DMS 273 treated with DMSO at 0.1 percent for 48 hours (cell line): ENCODE measurements at regions not wholly inside any gene's neighbourhood (a gene's known extent, or its start where the extent isn't known, plus 50 kb on each side); places are given as distances from the start of the nearest gene placed in this dataset.
"Not testable (repeated sequence)": the region's sequence is repeated elsewhere in the genome, so short reads cannot be mapped to it uniquely, and the experiment has no call there.

ENCODE experiments used
- DNase-seq: peaks from one replicate; lab custom pipeline; 2025; lab: John Stamatoyannopoulos, UW

DNA sequence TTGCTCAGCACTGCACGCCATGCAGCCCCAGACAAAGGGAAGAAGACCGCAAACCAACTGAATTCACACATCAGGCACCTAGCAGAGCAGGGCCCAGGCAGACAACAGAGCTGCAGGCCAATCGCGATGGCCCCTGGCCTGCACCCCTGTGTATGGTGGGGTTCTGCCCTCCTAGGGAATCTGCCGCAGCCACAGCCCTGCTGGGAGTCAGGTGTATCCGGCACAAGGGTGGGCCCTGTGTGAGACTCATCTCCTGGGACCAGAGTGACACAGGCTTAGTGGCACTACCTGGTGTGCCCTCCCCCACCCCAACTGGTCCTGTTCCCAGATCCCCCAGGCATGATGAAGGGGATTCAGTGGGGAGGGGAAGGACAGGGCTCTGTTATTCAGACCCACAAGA lies 122.8 kb downstream of the ATPSCKMT start:
- no peak for DNase-seq

DNA sequence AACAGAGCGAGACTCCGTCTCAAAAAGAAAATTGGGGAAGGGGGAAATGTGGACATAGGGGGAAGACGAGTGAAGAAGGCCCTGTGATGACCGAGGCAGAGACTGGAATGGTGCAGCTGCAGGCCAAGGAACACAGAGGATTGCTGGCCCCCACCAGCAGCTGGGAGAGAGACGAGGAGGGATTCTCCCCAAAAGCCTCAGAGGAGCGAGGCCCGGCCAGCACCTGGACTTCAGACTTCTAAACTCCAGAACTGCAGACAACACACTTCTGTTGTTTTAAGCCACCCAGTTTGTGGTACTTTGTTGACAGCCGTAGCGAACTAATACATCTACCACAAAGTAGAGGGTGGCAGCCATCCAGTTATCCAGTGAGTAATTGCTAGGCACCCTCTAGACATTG lies 124.6 kb downstream of the ATPSCKMT start:
- DNase-seq = no peak

DNA sequence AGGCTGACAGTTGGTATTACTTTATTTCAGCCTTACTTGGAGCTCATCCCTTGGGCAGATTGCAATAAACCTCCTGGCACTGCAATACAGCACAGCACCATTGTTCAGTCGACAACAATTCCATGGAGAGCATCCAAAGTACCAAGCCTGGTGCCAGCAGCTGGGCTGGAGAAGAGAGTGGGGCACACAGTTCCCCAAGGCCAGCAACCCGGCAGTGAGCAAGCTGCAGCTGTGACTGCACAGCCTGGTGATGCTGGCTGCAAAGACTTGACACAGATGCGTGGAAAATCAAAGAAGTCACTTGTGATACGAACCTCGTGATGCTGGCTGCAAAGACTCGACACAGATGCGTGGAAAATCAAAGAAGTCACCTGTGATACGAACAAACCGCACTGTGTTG lies 125.4 kb downstream of the ATPSCKMT start:
- no peak for DNase-seq

DNA sequence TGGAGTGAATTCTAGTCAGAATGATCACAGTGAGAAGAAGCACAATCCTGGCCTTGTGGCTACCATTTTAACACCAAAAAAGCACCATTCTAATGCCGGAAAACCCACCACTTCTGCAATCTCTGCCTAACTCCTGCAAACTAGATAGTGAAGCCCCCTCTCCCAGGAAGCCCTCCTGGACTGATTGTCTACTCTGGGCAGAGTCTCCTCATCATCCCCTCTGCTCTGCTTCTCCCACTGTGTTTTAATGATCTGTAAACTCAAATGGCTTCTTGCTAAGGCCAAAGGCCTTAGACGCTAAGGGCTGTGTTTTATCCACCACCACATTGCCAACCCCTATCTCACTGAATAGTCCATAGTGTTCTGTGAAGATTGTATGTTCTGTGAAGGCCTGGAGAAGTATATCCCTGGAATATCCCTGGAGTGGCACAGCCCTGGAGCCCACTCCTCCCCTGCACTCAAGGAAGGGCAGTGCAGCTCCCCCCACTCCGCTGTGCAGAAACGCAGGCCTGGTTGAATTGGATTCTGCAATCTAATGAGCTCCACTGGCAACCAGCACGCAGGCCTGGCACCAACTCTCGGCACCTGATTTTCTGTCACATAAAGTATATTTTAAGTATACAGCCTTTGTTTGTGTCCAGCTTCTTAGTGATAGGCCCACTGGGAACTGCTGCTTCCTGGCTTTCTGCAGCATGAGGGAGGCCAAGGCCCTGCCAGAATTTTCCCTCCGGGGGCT lies 126.3 kb downstream of the ATPSCKMT start:
- no peak for DNase-seq

DNA sequence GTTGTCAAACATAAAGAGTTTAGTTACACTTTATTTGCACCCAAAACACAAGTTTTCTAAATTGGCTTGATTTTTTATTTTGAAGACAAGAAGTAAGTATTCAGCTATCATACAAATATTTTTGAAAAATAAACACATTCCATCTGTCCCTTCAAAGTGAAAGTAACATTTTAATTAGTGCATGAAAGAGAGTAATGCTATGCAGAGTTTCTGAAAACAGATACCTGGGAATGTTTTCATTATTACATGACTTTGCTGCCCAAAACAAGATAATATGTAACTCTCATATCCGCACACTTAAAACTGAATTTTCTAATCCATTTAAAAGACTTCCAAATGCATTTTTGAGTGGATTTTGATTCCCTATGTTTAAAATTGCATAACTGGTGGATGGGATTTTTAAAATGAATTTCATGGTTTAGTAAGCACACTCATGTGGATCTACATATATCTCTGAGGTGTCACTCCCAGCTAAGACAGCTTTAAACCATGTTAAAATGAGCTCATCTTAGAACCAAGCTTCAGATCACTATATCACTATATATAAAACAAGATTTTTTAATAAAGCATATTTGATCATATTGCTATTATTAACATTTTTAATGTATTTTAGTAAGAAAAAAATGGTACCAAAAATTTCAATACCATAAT lies 127.5 kb downstream of the ATPSCKMT start:
- DNase-seq = no peak

DNA sequence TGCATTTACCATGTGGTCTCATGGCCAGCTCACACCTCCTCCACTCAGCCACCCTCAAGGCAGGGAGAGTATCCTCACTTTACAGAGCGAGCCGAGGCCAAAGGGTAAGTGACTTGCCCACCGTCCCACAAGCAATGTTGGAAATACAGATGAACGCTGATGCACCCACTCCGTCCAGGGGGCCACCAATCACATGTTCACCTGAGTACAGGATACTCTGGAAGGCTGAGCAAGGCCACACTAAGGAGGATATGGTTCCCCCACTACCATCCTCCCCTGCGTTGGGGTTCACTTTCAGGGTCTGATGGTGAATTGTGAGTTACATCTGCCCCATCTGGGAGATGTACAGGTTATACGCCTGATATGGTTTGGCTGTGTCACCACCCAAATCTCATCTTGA lies 128.8 kb downstream of the ATPSCKMT start:
- DNase-seq = no peak

DNA sequence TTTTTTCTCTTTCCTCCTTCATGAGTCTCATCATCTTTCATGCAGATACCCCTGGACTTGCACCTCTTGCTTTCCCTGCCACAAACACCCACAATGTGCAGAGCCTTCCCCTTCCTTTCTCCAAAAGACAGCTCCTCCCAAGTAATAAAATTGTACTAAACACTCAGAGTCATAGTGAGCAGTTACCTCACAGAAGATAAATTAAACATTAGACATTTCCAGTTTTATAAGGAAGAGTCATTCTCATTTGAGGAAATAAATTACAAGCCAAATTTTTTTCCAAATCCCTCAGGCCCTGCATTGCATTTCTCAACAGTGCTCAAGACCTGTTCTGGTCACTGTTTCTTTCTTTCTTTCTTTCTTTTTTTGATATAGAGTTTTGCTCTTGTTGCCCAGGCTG lies 131.5 kb downstream of the ATPSCKMT start:
- DNase-seq = no peak

DNA sequence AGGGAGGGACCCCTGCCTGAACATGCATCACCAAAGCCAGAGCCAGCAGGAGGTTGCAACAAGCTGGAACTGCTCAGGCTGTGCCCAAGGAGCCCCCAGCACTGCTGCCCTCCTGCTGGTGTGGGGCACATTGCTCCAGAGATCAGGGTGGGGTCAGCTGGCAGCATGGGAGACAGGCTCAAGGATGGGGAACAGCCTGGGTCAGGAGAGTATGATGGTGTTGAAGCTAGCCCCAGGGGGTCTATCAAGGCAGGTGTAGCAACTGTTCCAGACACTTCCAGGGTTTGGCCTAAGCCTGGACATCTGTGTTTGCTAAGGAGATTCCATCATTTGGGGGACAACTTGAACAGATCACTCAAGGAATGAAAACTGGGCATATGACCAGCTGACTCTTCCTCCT lies 133.1 kb downstream of the ATPSCKMT start:
- DNase-seq = no peak

DNA sequence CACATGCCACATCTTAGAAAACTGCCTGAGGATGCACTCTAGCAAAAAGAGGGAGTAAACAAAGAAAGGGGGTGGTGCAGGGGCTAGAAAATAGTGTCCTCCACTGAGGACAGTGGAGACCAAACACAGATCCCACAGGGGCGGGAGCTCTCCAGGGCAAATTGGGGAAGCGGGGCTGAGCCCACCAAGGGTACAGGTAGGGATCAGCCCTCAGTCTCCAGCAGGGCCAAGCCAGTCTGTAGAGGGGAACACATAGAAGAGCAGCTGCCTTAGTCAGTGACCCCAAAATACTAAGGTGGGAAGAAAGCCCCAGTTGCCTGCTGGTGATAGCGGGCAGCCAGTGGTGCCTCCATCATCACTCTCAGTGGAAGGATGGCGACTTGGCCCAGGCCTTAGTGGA lies 134.0 kb downstream of the ATPSCKMT start:
- DNase-seq = no peak

DNA sequence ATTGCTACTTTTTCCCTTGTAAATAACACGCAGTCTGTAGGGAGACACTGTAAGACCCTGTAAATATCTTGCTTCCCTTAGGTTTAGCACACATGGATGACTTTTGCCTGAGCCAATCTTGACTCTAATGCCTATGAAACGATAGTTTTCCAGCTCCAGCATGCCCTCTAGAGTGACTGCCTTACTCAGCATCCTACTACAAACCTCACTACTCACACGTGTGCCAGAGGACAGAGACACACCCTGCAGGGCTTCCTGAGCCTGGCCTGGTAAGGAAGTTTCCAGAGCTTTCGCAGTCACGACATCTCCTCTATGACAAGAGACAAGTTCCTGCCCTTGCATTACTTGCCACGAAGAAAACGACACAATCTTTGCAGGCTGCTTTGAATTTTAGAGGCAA lies 138.1 kb downstream of the ATPSCKMT start:
- DNase-seq = no peak

DNA sequence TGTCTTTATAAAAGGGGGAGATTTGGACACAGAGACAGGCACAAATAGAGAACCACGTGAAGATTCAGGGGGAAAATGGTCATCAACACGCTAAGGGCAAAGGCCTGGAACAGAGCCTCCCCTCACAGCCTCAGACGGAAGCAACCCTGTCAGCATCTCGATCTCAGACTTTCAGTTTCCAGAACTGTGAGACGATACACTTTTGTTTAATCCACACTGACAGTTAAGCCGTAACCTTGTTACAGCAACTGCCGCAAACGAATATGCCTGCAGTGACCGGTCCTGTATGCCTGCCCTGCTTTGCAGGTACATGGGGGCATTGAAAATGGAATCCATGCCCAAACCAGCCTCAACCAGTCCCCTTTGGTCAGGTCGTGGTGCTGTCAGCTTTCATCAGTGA lies 139.5 kb downstream of the ATPSCKMT start:
- DNase-seq = no peak

DNA sequence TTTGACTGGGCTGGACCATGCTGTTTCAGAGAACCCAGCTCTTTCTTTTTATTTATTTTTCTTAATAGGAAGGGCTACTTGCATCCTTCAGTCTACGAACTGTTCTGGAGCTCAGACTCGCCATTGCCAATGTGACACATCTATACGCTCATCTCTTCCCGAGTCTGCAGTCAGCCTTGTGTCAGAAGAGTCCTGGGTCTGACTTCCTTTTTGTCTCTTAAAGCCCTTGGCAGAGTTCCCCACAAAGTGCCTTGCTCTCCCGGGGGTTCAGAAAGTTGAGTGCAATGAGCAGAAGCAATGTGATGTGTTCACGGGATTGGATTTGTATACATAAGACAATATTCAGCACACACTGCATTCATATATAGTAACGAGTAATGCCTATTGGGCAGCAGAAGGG lies 140.4 kb downstream of the ATPSCKMT start:
- no peak for DNase-seq

DNA sequence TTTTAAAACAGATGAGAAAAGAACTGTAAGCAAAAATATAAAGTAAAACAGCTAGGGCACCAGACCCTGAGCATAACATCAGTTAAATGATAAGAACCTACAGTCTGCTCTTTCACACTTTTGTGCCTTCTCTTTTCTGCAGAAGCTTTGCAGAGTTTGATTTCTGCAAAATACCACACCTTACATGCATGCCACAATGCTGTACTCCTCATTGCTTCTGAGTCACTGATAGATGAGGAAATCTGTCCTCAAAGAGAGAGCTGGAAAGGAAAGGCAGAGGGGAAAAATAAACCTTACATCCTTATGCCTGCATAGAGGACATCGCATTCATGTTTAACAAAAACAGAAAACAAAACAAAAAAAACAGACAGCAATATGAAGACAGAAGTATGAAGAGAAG lies 142.9 kb downstream of the ATPSCKMT start:
- no peak for DNase-seq

DNA sequence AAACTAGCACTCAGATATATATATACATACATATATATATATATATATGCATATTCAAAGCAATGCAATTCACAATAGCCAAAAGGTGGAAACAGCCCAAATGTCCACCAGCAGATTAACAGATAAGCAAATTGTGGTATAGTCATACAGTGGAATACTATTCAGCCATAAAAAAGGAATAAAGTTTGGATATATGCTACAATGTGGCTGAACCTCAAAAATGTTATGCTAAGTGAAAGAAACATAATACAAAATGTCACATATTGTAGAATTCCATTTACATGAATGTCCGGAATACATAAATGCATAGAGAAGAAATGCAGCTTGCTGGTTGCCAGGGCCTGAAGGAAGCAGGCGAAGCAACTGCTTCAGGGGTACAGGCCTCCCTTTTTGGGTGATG lies 143.4 kb downstream of the ATPSCKMT start:
- DNase-seq = no peak

DNA sequence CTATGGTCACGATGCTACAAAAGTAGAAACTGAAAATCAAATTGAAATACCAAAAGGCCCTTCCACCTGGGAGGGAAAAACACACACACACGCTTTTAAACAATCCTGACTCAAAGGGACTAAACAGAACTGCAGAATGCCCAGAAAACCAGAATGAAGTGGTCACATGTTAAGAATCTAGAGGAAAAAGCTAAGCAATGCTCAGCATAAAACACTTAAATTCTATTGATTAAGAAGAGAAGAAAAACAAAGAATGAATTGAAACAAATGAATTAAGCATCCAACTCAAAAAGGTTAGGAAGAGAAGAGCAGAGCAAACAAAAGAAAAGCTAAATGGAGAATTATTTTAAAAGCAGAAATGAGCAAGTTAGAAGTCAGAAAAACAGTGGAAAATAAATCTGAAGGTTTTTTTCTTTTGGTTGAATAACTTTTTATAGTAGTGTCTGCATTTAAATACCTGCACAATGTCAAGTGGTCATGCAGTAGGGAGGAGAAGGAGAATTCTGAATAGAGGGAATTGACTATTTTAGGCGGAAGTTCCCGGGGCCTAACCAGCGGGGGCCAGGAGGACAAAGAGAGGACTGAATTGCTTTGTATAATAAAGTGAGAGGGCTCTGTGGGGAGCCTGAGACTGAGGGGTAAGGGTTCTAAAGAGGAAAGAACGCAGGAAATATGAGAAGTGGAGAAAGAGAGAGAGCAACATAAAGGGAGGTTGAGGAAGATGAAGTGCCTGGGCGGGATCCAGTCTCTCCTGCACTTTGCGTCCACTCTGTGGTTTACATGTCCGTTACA lies 146.8 kb downstream of the ATPSCKMT start:
- DNase-seq = no peak

DNA sequence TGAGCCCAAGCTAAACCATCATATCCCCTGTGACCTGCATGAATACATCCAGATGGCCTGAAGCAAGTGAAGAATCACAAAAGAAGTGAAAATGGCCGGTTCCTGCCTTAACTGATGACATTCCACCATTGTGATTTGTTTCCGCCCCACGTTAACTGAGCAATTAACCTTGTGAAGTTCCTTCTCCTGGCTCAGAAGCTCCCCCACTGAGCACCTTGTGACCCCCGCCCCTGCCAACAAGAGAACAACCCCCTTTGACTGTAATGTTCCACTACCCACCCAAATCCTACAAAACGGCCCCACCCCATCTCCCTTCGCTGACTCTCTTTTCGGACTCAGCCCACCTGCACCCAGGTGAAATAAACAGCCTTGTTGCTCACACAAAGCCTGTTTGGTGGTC lies 147.5 kb downstream of the ATPSCKMT start:
- DNase-seq = not testable (repeated sequence)

DNA sequence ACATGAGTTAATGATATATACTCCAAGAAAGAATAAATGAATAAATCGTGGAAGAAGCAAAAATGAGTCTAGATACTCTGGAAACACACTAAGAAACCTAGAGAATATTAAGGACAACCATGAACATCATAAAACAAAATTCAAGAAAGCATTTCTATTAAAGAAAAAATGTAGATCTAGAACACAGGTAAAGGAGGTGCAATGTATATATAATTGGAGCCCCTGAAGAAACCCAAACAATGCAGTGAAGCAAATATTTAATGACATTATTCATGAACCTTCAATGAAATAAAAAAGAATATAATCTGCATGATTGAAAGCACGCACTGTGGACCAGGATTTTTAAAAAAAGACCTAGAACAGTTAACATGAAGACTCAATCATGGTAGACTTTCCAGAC lies 150.1 kb downstream of the ATPSCKMT start:
- no peak for DNase-seq

DNA sequence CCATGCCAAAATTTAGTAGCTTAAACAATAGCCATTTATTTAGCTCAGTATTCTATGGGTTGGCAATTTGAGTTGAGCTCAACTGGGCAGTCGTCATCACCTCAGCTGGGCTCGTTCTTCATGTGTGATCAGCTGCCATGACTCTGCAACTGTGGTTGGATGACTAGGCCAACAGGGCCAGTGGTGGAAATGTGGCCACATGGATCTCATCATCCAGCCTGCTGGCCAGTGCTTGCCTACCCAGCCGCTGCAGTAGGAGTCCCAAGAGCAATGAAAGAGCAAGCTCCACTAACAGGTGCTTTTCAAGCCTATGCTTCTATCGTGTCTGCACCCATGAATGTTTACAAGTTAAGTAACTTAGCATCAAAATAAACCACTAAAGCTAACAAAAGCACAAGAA lies 158.0 kb downstream of the ATPSCKMT start:
- DNase-seq = no peak

DNA sequence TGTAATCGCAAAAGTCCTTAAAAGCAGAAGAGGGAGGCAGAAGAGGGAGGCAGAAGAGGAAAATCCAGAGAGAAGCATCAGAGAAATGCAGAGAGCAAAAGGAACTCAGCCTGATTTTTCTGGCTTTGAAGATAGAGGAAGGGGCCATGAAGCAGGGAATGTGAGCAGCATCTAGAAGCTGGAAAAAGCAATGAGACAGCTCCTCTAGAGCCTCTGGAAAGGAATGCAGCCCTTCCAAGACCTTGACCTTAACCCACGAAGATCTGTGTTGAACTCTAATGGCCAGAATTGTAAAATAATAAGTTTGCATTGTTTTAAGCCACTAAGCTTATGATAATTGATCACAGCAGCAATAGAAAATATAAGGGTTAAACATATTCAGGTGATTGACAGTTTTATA lies 159.6 kb downstream of the ATPSCKMT start:
- no peak for DNase-seq

DNA sequence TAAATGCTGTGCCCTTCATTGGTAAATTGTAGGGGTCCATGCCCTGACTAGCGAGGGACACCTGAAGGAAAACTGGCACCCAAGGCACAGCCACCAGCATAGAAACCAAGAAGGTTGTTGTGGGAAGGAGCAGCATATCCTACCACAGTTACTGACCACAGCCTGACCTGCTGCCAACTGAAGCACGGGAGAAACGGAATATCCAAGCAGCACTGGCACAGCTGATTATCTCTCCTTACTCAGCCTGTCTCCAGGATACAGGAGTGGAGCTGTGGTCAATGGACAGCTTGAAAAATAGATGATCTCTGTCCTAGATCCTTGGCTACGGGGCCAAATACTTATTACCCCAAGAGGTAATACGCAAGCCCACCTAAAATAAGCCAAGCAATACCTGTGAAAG lies 164.5 kb downstream of the ATPSCKMT start:
- DNase-seq = no peak

DNA sequence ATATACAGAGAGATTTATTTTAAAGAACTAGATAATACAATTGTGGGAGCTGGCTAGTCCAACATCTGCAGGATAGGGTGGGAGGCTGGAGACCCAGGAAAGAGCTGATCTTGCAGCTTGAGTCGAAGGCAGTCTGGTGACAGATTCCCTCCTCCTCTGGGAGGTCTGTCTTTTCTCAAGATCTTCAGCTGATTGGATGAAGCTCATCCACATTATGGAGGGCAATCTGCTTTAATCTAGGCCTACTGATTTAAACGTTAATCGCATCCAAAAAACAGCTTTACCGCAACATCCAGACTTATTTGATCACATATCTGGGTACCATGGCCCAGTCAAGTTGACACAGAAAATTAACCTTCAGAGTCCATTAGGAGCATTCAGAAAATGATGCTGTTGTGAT lies 168.1 kb downstream of the ATPSCKMT start:
- DNase-seq = no peak

DNA sequence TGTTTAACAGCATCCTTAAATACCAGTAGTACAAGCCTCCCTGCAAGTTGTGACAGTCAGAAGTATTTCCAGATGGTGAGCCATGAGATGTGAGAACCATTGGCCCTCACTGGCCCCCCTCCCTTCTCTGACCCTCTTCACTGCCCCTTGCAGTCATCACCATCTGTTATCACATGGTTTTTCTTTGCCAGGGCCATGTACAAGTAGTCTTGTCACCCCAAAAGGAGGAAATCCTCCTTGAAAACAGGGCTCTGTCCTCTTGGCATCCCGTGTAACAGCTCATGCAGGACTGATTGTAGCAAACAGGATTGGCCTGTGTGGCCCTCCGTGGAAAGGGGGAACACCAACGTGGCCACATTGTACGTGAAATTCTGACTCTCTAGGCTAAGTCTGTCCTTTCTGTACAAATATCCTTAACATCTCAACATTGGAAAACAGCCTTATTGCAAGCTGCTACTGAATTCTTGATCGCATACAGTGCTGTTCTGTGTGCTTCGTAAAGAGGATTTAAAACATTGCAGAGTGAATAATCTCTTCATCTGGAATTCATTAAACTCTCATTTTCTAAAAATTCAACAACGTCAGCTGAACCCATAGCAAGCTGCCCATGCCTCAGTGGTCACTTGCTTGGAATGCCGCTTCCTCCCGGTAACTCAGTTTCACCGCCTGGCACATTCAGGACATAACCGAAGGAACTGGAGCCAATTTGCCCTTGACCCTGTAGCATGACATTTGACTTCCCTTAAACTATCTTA lies 171.7 kb downstream of the ATPSCKMT start:
- DNase-seq = no peak
